ENCODE measurements at regions not wholly inside any gene's neighbourhood (a gene's known extent, or its start where the extent isn't known, plus 50 kb on each side); places are given as distances from the start of the nearest gene placed in this dataset.

GRCh38 chr7:121755818-121756552, 117.0 kb upstream of the PTPRZ1 start:
- TF ChIP-seq, protein P1, sequence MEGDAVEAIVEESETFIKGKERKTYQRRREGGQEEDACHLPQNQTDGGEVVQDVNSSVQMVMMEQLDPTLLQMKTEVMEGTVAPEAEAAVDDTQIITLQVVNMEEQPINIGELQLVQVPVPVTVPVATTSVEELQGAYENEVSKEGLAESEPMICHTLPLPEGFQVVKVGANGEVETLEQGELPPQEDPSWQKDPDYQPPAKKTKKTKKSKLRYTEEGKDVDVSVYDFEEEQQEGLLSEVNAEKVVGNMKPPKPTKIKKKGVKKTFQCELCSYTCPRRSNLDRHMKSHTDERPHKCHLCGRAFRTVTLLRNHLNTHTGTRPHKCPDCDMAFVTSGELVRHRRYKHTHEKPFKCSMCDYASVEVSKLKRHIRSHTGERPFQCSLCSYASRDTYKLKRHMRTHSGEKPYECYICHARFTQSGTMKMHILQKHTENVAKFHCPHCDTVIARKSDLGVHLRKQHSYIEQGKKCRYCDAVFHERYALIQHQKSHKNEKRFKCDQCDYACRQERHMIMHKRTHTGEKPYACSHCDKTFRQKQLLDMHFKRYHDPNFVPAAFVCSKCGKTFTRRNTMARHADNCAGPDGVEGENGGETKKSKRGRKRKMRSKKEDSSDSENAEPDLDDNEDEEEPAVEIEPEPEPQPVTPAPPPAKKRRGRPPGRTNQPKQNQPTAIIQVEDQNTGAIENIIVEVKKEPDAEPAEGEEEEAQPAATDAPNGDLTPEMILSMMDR (conservative IDR thresholded peaks at IDR 0.05; ENCODE audit: low read depth, low read length) = no peak
- no peak for TF ChIP-seq EZH2 (IDR thresholded peaks at IDR 0.05; ENCODE audit: borderline replicate concordance, low read depth, low read length, poor library complexity, severe bottlenecking)

All from A673 (cell line).